Activated T-helper 17 cell treated with anti-CD3 and anti-CD28 coated beads, Interleukin-2, amount 50 U/mL, for 72 hours (primary cell): ENCODE measurements at regions not wholly inside any gene's neighbourhood (a gene's known extent, or its start where the extent isn't known, plus 50 kb on each side); places are given as distances from the start of the nearest gene placed in this dataset.
"Not testable (repeated sequence)": the region's sequence is repeated elsewhere in the genome, so short reads cannot be mapped to it uniquely, and the experiment has no call there.

ENCODE experiments used
- ATAC-seq: fragments of 150-1000 bp; cut with Tn5 transposase; replicated peaks from 2 replicates; pipeline ENCODE4 v1.10.0; 2021; ENCODE audit warnings: mild to moderate bottlenecking, moderate library complexity
- H3K27ac Mint-ChIP-seq: one replicate; pipeline ENCODE4 v1.8.0; 2022; ENCODE audit warnings: mixed read lengths
- H3K27me3 Mint-ChIP-seq: one replicate; pipeline ENCODE4 v1.8.0; 2022; ENCODE audit warnings: mixed read lengths
- H3K36me3 Mint-ChIP-seq: one replicate; pipeline ENCODE4 v1.8.0; 2022; ENCODE audit warnings: low read depth, mild to moderate bottlenecking, mixed read lengths
- H3K4me1 Mint-ChIP-seq: one replicate; pipeline ENCODE4 v1.8.0; 2022; ENCODE audit warnings: mixed read lengths
- H3K4me3 Mint-ChIP-seq: one replicate; pipeline ENCODE4 v1.8.0; 2022; ENCODE audit warnings: mild to moderate bottlenecking, mixed read lengths
- H3K9me3 Mint-ChIP-seq: one replicate; pipeline ENCODE4 v1.8.0; 2022; ENCODE audit warnings: mixed read lengths

- H3K4me1 Mint-ChIP-seq: no peaks in the 10 kb centered on the region
- H3K27ac Mint-ChIP-seq: no peak overlapping the region
- H3K4me3 Mint-ChIP-seq: no peak overlapping the region
- no peak for ATAC-seq
- H3K27me3 Mint-ChIP-seq: no peaks in the 10 kb centered on the region
- peaks cover 23% of the 10 kb centered on the region for H3K9me3 Mint-ChIP-seq
- H3K36me3 Mint-ChIP-seq: no peaks in the 10 kb centered on the region
These were observed 594.7 kb downstream of the TP53TG3F start for GRCh38 chr16:34054137-34054536.

GRCh38 chr16:34054969-34055368, 595.6 kb downstream of the TP53TG3F start:
- H3K9me3 Mint-ChIP-seq: peaks cover 23% of the 10 kb centered on the region
- H3K4me3 Mint-ChIP-seq: no peak overlapping the region
- no peak overlapping the region for H3K27ac Mint-ChIP-seq

GRCh38 chr16:34062620-34063253, 603.3 kb downstream of the TP53TG3F start:
- not testable (repeated sequence) for ATAC-seq, H3K27me3 Mint-ChIP-seq

More at GRCh38 chr16:34054969-34055368, 595.6 kb downstream of the TP53TG3F start:
- H3K4me1 Mint-ChIP-seq: no peaks in the 10 kb centered on the region
- ATAC-seq: no peak
- no peaks in the 10 kb centered on the region for H3K27me3 Mint-ChIP-seq
- H3K36me3 Mint-ChIP-seq: no peaks in the 10 kb centered on the region

GRCh38 chr16:34063498-34064157, 604.2 kb downstream of the TP53TG3F start:
- H3K9me3 Mint-ChIP-seq: peaks cover 31% of the 10 kb centered on the region
- not testable (repeated sequence) for ATAC-seq

More at GRCh38 chr16:34062620-34063253, 603.3 kb downstream of the TP53TG3F start:
- not testable (repeated sequence) for H3K27ac Mint-ChIP-seq, H3K36me3 Mint-ChIP-seq, H3K4me3 Mint-ChIP-seq, H3K4me1 Mint-ChIP-seq
- peaks cover 31% of the 10 kb centered on the region for H3K9me3 Mint-ChIP-seq

GRCh38 chr16:34064602-34065001, 605.2 kb downstream of the TP53TG3F start:
- not testable (repeated sequence) for H3K4me3 Mint-ChIP-seq, H3K27ac Mint-ChIP-seq, ATAC-seq, H3K36me3 Mint-ChIP-seq, H3K27me3 Mint-ChIP-seq, H3K4me1 Mint-ChIP-seq
- peaks cover 31% of the 10 kb centered on the region for H3K9me3 Mint-ChIP-seq

More at GRCh38 chr16:34063498-34064157, 604.2 kb downstream of the TP53TG3F start:
- H3K27ac Mint-ChIP-seq, H3K27me3 Mint-ChIP-seq, H3K4me3 Mint-ChIP-seq, H3K36me3 Mint-ChIP-seq, H3K4me1 Mint-ChIP-seq: not testable (repeated sequence)

- not testable (repeated sequence) for H3K36me3 Mint-ChIP-seq, H3K27ac Mint-ChIP-seq, ATAC-seq, H3K4me1 Mint-ChIP-seq, H3K4me3 Mint-ChIP-seq, H3K27me3 Mint-ChIP-seq
- H3K9me3 Mint-ChIP-seq: peaks cover 17% of the 10 kb centered on the region
These were observed 610.3 kb downstream of the TP53TG3F start for GRCh38 chr16:34069731-34070130.

- no peaks in the 10 kb centered on the region for H3K27me3 Mint-ChIP-seq
- H3K4me1 Mint-ChIP-seq: no peaks in the 10 kb centered on the region
- no peak for ATAC-seq
- no peak overlapping the region for H3K4me3 Mint-ChIP-seq
- H3K27ac Mint-ChIP-seq: no peak overlapping the region
- no peaks in the 10 kb centered on the region for H3K36me3 Mint-ChIP-seq
- peaks cover 11% of the 10 kb centered on the region for H3K9me3 Mint-ChIP-seq
These were observed 619.3 kb downstream of the TP53TG3F start for GRCh38 chr16:34078691-34079090.

- peaks cover 26% of the 10 kb centered on the region for H3K9me3 Mint-ChIP-seq
- not testable (repeated sequence) for H3K4me1 Mint-ChIP-seq, H3K27me3 Mint-ChIP-seq, H3K27ac Mint-ChIP-seq, H3K36me3 Mint-ChIP-seq, ATAC-seq, H3K4me3 Mint-ChIP-seq
These were observed 625.6 kb downstream of the TP53TG3F start for GRCh38 chr16:34085038-34085437.

- H3K9me3 Mint-ChIP-seq: peaks cover 40% of the 10 kb centered on the region
- H3K36me3 Mint-ChIP-seq, H3K4me3 Mint-ChIP-seq, ATAC-seq, H3K27ac Mint-ChIP-seq, H3K4me1 Mint-ChIP-seq, H3K27me3 Mint-ChIP-seq: not testable (repeated sequence)
These were observed 635.6 kb downstream of the TP53TG3F start for GRCh38 chr16:34095006-34095405.

- H3K27me3 Mint-ChIP-seq, H3K27ac Mint-ChIP-seq, H3K4me1 Mint-ChIP-seq, H3K4me3 Mint-ChIP-seq, H3K36me3 Mint-ChIP-seq, ATAC-seq: not testable (repeated sequence)
- H3K9me3 Mint-ChIP-seq: peaks cover 36% of the 10 kb centered on the region
These were observed 637.5 kb downstream of the TP53TG3F start for GRCh38 chr16:34096911-34097310.

- not testable (repeated sequence) for ATAC-seq, H3K4me3 Mint-ChIP-seq, H3K27me3 Mint-ChIP-seq, H3K27ac Mint-ChIP-seq, H3K36me3 Mint-ChIP-seq, H3K4me1 Mint-ChIP-seq
- peaks cover 36% of the 10 kb centered on the region for H3K9me3 Mint-ChIP-seq
These were observed 637.9 kb downstream of the TP53TG3F start for GRCh38 chr16:34097326-34097725.

GRCh38 chr16:34098033-34098432, 638.6 kb downstream of the TP53TG3F start:
- H3K4me1 Mint-ChIP-seq, H3K4me3 Mint-ChIP-seq, H3K36me3 Mint-ChIP-seq, ATAC-seq, H3K27ac Mint-ChIP-seq, H3K27me3 Mint-ChIP-seq: not testable (repeated sequence)
- peaks cover 36% of the 10 kb centered on the region for H3K9me3 Mint-ChIP-seq

GRCh38 chr16:34099028-34099427, 639.6 kb downstream of the TP53TG3F start:
- ATAC-seq, H3K27me3 Mint-ChIP-seq, H3K36me3 Mint-ChIP-seq, H3K4me1 Mint-ChIP-seq, H3K27ac Mint-ChIP-seq, H3K4me3 Mint-ChIP-seq: not testable (repeated sequence)
- peaks cover 36% of the 10 kb centered on the region for H3K9me3 Mint-ChIP-seq
